Breast epithelium (tissue), 3 donors: ENCODE measurements at regions not wholly inside any gene's neighbourhood (a gene's known extent, or its start where the extent isn't known, plus 50 kb on each side); places are given as distances from the start of the nearest gene placed in this dataset.

Experiments used
- CTCF ChIP-seq, 3 donors: fragments of 450-650 bp; IDR thresholded peaks; one replicate each; pipeline ENCODE4 v1.5.1; 2016 to 2017; ENCODE audit warnings: antibody characterized with exemption in 3 of 3, mild to moderate bottlenecking in 3 of 3, moderate library complexity in 3 of 3
- POLR2A ChIP-seq: fragments of 450-650 bp; IDR thresholded peaks from one replicate; pipeline ENCODE4 v1.6.1; 2016; ENCODE audit warnings: antibody characterized with exemption, mild to moderate bottlenecking, moderate library complexity
- POLR2AphosphoS5 ChIP-seq, 3 donors: sonication (generic); formaldehyde crosslinking; IDR thresholded peaks; one replicate each; pipeline ENCODE4 v1.6.1; 2017; ENCODE audit warnings: antibody characterized with exemption in 3 of 3

- TF ChIP-seq CTCF (IDR thresholded peaks at IDR 0.05) (no peak), POLR2A (no peak), POLR2AphosphoS5 (IDR thresholded peaks at IDR 0.05) (no peak)
Measured at GRCh38 chr1:221945669-221946068, 203.8 kb upstream of the DUSP10 start.
